ENCODE measurements at regions not wholly inside any gene's neighbourhood (a gene's known extent, or its start where the extent isn't known, plus 50 kb on each side); places are given as distances from the start of the nearest gene placed in this dataset.
"Not testable (repeated sequence)": the region's sequence is repeated elsewhere in the genome, so short reads cannot be mapped to it uniquely, and the experiment has no call there.

- intact Hi-C loops (cut with micrococcal nuclease; ENCODE audit: unreplicated experiment) = no loop called here
- DNase-seq (ENCODE audit: low spot score) = no peak
Observed at GRCh38 chr14:37753459-37753858, 158.0 kb downstream of the TTC6 start.

GRCh38 chr14:37760275-37760674 lies 164.8 kb downstream of the TTC6 start:
- H3K4me2 ChIP-seq (ENCODE audit: low read length); H3K9me3 ChIP-seq (ENCODE audit: low read length); H2AFZ ChIP-seq (ENCODE audit: low read length); H4K20me1 ChIP-seq (ENCODE audit: insufficient read depth, low read length); H3K4me1 ChIP-seq (ENCODE audit: insufficient read depth, low read length, poor library complexity, severe bottlenecking); CTCF ChIA-PET (ENCODE audit: unreplicated experiment); H3K36me3 ChIP-seq (ENCODE audit: insufficient read depth, low read length); BruUV-seq (replicated peaks); H3K79me2 ChIP-seq (ENCODE audit: insufficient read depth, low read depth, low read length); H3K4me3 ChIP-seq (ENCODE audit: low read depth, low read length, poor library complexity, severe bottlenecking); intact Hi-C loops (cut with micrococcal nuclease; ENCODE audit: unreplicated experiment); H3K9me2 ChIP-seq (ENCODE audit: insufficient read depth, low read length); H3K27ac ChIP-seq (ENCODE audit: low read depth, low read length, poor library complexity, severe bottlenecking); DNase-seq (ENCODE audit: low spot score): not testable (repeated sequence)
- POLR2A ChIA-PET = interaction anchor here (0.5 kb wide), 1 partner anchor 60 kb away, joined by 3 read pairs; no protein-coding TSS in a partner anchor

More at GRCh38 chr14:37753459-37753858, 158.0 kb downstream of the TTC6 start:
- Histone ChIP-seq H3K4me2 (ENCODE audit: low read length) (no peak overlapping the region), H3K79me2 (ENCODE audit: insufficient read depth, low read depth, low read length) (no peaks in the 10 kb centered on the region), H2AFZ (ENCODE audit: low read length) (no peak overlapping the region), H4K20me1 (ENCODE audit: insufficient read depth, low read length) (no peaks in the 10 kb centered on the region), H3K36me3 (ENCODE audit: insufficient read depth, low read length) (no peaks in the 10 kb centered on the region), H3K9me2 (ENCODE audit: insufficient read depth, low read length) (no peaks in the 10 kb centered on the region), H3K27ac (ENCODE audit: low read depth, low read length, poor library complexity, severe bottlenecking) (no peak overlapping the region), H3K4me3 (ENCODE audit: low read depth, low read length, poor library complexity, severe bottlenecking) (no peak overlapping the region), H3K4me1 (ENCODE audit: insufficient read depth, low read length, poor library complexity, severe bottlenecking) (no peaks in the 10 kb centered on the region), H3K9me3 (ENCODE audit: low read length) (no peaks in the 10 kb centered on the region)
- POLR2A ChIA-PET = no interaction called here
- CTCF ChIA-PET (ENCODE audit: unreplicated experiment) = no interaction called here
- TF ChIP-seq CTCF (conservative IDR thresholded peaks at IDR 0.05; ENCODE audit: low read length) (no peak), EZH2phosphoT487 (IDR thresholded peaks at IDR 0.05; ENCODE audit: borderline replicate concordance, low read depth, low read length) (no peak)
- BruUV-seq (replicated peaks) = no TSS peak

- intact Hi-C loops (cut with micrococcal nuclease; ENCODE audit: unreplicated experiment) = no loop called here
- Histone ChIP-seq H3K27ac (ENCODE audit: low read depth, low read length, poor library complexity, severe bottlenecking) (no peak overlapping the region), H3K79me2 (ENCODE audit: insufficient read depth, low read depth, low read length) (no peaks in the 10 kb centered on the region), H4K20me1 (ENCODE audit: insufficient read depth, low read length) (no peaks in the 10 kb centered on the region), H3K4me2 (ENCODE audit: low read length) (no peak overlapping the region), H3K36me3 (ENCODE audit: insufficient read depth, low read length) (no peaks in the 10 kb centered on the region), H3K4me1 (ENCODE audit: insufficient read depth, low read length, poor library complexity, severe bottlenecking) (no peaks in the 10 kb centered on the region), H3K9me2 (ENCODE audit: insufficient read depth, low read length) (no peaks in the 10 kb centered on the region), H3K9me3 (ENCODE audit: low read length) (no peaks in the 10 kb centered on the region), H3K4me3 (ENCODE audit: low read depth, low read length, poor library complexity, severe bottlenecking) (no peak overlapping the region), H2AFZ (ENCODE audit: low read length) (no peak overlapping the region)
- no TSS peak for BruUV-seq (replicated peaks)
- no peak for DNase-seq (ENCODE audit: low spot score)
- POLR2A ChIA-PET = no interaction called here
- CTCF ChIA-PET (ENCODE audit: unreplicated experiment) = no interaction called here
- no peak for TF ChIP-seq EZH2phosphoT487 (IDR thresholded peaks at IDR 0.05; ENCODE audit: borderline replicate concordance, low read depth, low read length)
- no peak for TF ChIP-seq CTCF (conservative IDR thresholded peaks at IDR 0.05; ENCODE audit: low read length)
Observed at GRCh38 chr14:37763266-37763665, 167.8 kb downstream of the TTC6 start.

GRCh38 chr14:37772283-37772682 lies 176.9 kb downstream of the TTC6 start:
- H3K36me3 ChIP-seq (ENCODE audit: insufficient read depth, low read length); H2AFZ ChIP-seq (ENCODE audit: low read length); intact Hi-C loops (cut with micrococcal nuclease; ENCODE audit: unreplicated experiment); H3K9me2 ChIP-seq (ENCODE audit: insufficient read depth, low read length); H3K27ac ChIP-seq (ENCODE audit: low read depth, low read length, poor library complexity, severe bottlenecking); CTCF ChIA-PET (ENCODE audit: unreplicated experiment); H3K79me2 ChIP-seq (ENCODE audit: insufficient read depth, low read depth, low read length); H3K4me3 ChIP-seq (ENCODE audit: low read depth, low read length, poor library complexity, severe bottlenecking); POLR2A ChIA-PET; H3K4me2 ChIP-seq (ENCODE audit: low read length); H4K20me1 ChIP-seq (ENCODE audit: insufficient read depth, low read length); H3K4me1 ChIP-seq (ENCODE audit: insufficient read depth, low read length, poor library complexity, severe bottlenecking); DNase-seq (ENCODE audit: low spot score); H3K9me3 ChIP-seq (ENCODE audit: low read length); BruUV-seq (replicated peaks): not testable (repeated sequence)
